ENCODE measurements at regions not wholly inside any gene's neighbourhood (a gene's known extent, or its start where the extent isn't known, plus 50 kb on each side); places are given as distances from the start of the nearest gene placed in this dataset.

DNA sequence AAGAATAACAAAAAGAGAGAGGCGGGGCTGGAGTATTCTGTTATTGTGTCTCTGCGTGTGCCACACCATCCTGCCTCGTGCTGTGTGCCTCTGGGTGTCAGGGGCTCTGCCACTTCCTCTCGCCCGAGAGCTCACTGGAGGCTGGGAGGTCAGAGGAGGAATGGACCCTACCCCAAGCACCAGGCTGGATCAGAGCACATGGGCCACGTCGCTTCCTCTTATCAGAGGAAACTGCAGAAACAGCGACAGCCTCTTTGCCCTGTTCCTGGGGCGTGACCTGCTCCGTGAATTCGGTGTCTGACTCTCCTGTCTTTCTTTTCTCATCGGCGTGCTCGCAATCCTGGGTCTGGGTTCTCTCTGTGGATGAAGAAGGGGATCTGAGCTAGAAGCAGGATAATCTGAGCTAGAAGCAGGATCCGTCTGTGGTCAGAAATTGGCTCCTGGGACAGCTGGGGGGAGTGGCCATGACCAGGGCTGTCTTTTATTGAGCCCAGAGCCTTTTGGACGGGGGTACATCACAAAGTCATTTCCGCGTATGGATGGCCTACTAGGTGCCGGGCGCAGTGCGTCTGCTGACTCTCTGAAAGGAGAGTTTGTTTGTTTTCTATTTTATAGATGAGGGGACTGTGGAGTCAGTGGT is 150.3 kb upstream of the COL5A1 start:
- TF ChIP-seq FOXP2 (optimal IDR thresholded peaks at IDR 0.05; ENCODE audit: borderline replicate concordance, extremely low read depth, extremely low read length, insufficient read depth), result no peak
- TF ChIP-seq, protein P1, sequence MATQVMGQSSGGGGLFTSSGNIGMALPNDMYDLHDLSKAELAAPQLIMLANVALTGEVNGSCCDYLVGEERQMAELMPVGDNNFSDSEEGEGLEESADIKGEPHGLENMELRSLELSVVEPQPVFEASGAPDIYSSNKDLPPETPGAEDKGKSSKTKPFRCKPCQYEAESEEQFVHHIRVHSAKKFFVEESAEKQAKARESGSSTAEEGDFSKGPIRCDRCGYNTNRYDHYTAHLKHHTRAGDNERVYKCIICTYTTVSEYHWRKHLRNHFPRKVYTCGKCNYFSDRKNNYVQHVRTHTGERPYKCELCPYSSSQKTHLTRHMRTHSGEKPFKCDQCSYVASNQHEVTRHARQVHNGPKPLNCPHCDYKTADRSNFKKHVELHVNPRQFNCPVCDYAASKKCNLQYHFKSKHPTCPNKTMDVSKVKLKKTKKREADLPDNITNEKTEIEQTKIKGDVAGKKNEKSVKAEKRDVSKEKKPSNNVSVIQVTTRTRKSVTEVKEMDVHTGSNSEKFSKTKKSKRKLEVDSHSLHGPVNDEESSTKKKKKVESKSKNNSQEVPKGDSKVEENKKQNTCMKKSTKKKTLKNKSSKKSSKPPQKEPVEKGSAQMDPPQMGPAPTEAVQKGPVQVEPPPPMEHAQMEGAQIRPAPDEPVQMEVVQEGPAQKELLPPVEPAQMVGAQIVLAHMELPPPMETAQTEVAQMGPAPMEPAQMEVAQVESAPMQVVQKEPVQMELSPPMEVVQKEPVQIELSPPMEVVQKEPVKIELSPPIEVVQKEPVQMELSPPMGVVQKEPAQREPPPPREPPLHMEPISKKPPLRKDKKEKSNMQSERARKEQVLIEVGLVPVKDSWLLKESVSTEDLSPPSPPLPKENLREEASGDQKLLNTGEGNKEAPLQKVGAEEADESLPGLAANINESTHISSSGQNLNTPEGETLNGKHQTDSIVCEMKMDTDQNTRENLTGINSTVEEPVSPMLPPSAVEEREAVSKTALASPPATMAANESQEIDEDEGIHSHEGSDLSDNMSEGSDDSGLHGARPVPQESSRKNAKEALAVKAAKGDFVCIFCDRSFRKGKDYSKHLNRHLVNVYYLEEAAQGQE (IDR thresholded peaks at IDR 0.05; ENCODE audit: insufficient read depth in 1 of 2, low read depth in 2 of 2, low read length in 2 of 2), result no peak
- TF ChIP-seq TAF1 (IDR thresholded peaks at IDR 0.05; ENCODE audit: borderline replicate concordance, insufficient read depth, low read length), result no peak
- TF ChIP-seq POLR2AphosphoS5 (IDR thresholded peaks at IDR 0.05; ENCODE audit: low read depth, low read length), result no peak
- TF ChIP-seq SIN3A (IDR thresholded peaks at IDR 0.05; ENCODE audit: borderline replicate concordance, insufficient read depth, low read length), result no peak

GRCh38 chr9:134491856-134492255 is 149.7 kb upstream of the COL5A1 start:
- TF ChIP-seq FOXP2 (optimal IDR thresholded peaks at IDR 0.05; ENCODE audit: borderline replicate concordance, extremely low read depth, extremely low read length, insufficient read depth) (no peak), SIN3A (IDR thresholded peaks at IDR 0.05; ENCODE audit: borderline replicate concordance, insufficient read depth, low read length) (no peak), TAF1 (IDR thresholded peaks at IDR 0.05; ENCODE audit: borderline replicate concordance, insufficient read depth, low read length) (no peak), POLR2AphosphoS5 (IDR thresholded peaks at IDR 0.05; ENCODE audit: low read depth, low read length) (no peak)
- TF ChIP-seq, protein P1 (IDR thresholded peaks at IDR 0.05; ENCODE audit: insufficient read depth in 1 of 2, low read depth in 2 of 2, low read length in 2 of 2), result no peak

DNA sequence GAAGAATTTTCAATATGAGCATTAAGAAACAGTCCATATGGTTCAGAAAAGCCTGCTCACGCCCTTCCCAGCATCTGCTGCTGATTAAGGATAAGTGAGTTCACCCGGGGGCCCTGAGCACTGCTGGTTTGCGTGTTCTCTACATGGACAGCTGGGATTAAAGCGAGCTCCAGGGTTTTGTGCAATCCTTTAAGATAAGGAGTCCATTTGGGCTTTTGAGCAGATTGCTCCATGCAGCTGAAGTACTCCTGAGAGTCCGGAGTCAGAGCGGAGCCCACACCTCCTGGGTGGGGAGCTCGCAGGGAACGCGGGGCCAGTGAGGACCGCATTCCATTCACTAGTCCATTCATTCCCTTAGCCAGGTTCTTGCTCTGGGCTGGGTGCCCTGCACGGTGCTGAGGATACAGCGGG is 149.3 kb upstream of the COL5A1 start:
- TF ChIP-seq TAF1 (IDR thresholded peaks at IDR 0.05; ENCODE audit: borderline replicate concordance, insufficient read depth, low read length) (no peak), POLR2AphosphoS5 (IDR thresholded peaks at IDR 0.05; ENCODE audit: low read depth, low read length) (no peak), FOXP2 (optimal IDR thresholded peaks at IDR 0.05; ENCODE audit: borderline replicate concordance, extremely low read depth, extremely low read length, insufficient read depth) (no peak)
- TF ChIP-seq, protein P1 (IDR thresholded peaks at IDR 0.05; ENCODE audit: insufficient read depth in 1 of 2, low read depth in 2 of 2, low read length in 2 of 2), result no peak

DNA sequence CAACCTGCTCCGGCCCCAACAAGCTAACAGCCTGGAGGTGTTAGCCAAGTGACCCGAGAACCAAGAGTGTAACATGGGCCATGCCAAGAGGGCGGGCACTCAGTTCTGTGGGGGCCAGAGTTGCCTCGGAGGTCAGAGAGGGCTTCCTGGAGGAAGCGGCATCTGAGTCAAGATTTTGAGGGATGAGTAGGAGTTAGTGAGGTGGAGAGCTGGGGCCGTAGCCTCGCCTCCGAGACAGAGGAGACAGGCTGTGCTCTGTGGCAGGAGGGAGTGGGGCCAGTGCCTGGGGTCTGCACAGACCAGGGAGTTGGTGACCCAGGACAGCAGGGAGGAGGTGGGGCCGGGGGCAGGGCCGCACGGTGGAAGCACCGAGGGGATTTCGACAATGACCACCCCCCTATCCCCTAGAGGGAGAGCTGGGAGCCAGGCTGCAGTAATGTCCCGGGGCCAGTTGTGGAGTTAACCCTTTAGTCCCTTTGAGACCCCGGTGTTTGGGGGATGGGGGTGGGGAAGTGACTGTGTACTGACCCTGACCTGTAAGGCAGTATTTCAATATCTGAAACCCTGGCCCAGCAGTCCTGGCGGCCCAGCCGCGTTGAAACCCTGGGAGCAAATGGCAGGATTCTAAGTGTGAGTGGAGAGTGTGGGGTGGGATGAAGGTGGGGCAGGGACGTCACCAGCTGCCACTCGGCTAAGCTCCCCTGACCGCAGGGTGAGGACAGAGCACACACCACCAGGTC is 148.7 kb upstream of the COL5A1 start:
- no peak for TF ChIP-seq TAF1 (IDR thresholded peaks at IDR 0.05; ENCODE audit: borderline replicate concordance, insufficient read depth, low read length)
- no peak for TF ChIP-seq SIN3A (IDR thresholded peaks at IDR 0.05; ENCODE audit: borderline replicate concordance, insufficient read depth, low read length)
- TF ChIP-seq, protein P1 (IDR thresholded peaks at IDR 0.05; ENCODE audit: insufficient read depth in 1 of 2, low read depth in 2 of 2, low read length in 2 of 2), result no peak
- no peak for TF ChIP-seq FOXP2 (optimal IDR thresholded peaks at IDR 0.05; ENCODE audit: borderline replicate concordance, extremely low read depth, extremely low read length, insufficient read depth)
- TF ChIP-seq POLR2AphosphoS5 (IDR thresholded peaks at IDR 0.05; ENCODE audit: low read depth, low read length), result no peak

All from PFSK-1 (cell line).